Activated naive CD4-positive, alpha-beta T cell treated with anti-CD3 and anti-CD28 coated beads for 36 hours (primary cell): ENCODE measurements at regions not wholly inside any gene's neighbourhood (a gene's known extent, or its start where the extent isn't known, plus 50 kb on each side); places are given as distances from the start of the nearest gene placed in this dataset.

Source experiments
- CTCF ChIA-PET: fragments of 350-600 bp; sonication (Branson Sonifier 250); formaldehyde crosslinking; loops from one replicate; lab custom pipeline; 2021; ENCODE audit warnings: antibody characterized with exemption; lab: Charles Lee
- DNase-seq: peaks from one replicate; pipeline ENCODE4 v3.0.0-alpha.2; 2020
- H3K27ac Mint-ChIP-seq: one replicate; pipeline ENCODE4 v1.8.0; 2021; ENCODE audit warnings: mild to moderate bottlenecking, mixed read lengths
- H3K27me3 Mint-ChIP-seq: one replicate; pipeline ENCODE4 v1.8.0; 2021; ENCODE audit warnings: low read depth, mixed read lengths
- H3K36me3 Mint-ChIP-seq: one replicate; pipeline ENCODE4 v1.8.0; 2021; ENCODE audit warnings: low read depth, mixed read lengths
- H3K4me1 Mint-ChIP-seq: one replicate; pipeline ENCODE4 v1.8.0; 2021; ENCODE audit warnings: low read depth, mixed read lengths
- H3K4me3 Mint-ChIP-seq: one replicate; pipeline ENCODE4 v1.8.0; 2021; ENCODE audit warnings: mild to moderate bottlenecking, moderate library complexity, mixed read lengths
- H3K9me3 Mint-ChIP-seq: one replicate; pipeline ENCODE4 v1.8.0; 2021; ENCODE audit warnings: mixed read lengths
- intact Hi-C: fragments of 100-400 bp; cut with micrococcal nuclease; formaldehyde crosslinking; loops from one replicate; pipeline ENCODE4 v1.15.1; 2023

DNA sequence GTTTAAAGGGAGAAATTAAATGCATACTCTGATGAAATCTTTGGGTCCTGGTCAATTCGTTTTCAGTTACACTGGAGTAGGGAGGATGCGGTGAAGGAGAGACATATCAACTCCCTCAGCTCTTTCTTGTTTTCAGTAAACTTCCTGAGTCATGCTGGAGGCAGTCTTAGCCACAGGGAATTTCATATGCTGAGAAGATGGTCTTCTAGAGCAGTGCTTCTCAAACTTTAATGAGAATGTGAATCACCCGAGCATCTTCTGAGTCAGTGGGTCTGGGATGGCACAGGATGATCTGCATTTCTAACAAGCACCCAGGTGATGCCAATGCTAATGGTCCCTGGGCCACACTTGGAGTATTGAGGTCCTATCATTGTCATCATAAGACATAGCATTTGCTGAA, 214.5 kb downstream of the KIT start:
- Mint-ChIP-seq H3K9me3 (no peaks in the 10 kb centered on the region), H3K27me3 (no peaks in the 10 kb centered on the region), H3K4me3 (no peak overlapping the region), H3K36me3 (no peaks in the 10 kb centered on the region), H3K4me1 (no peaks in the 10 kb centered on the region), H3K27ac (no peak overlapping the region)
- CTCF ChIA-PET = no interaction called here
- no peak for DNase-seq
- intact Hi-C loops = no loop called here

GRCh38 chr4:54863571-54864255, 206.0 kb downstream of the KIT start:
- Mint-ChIP-seq H3K4me3 (no peak overlapping the region), H3K27me3 (no peaks in the 10 kb centered on the region), H3K27ac (no peak overlapping the region), H3K9me3 (no peaks in the 10 kb centered on the region), H3K36me3 (no peaks in the 10 kb centered on the region), H3K4me1 (no peaks in the 10 kb centered on the region)
- CTCF ChIA-PET = interaction anchor here (0.8 kb wide), 1 partner anchor 107 kb away, joined by 3 read pairs; no protein-coding TSS in a partner anchor
- intact Hi-C loops = no loop called here
- DNase-seq = no peak

GRCh38 chr4:54861201-54861600, 203.4 kb downstream of the KIT start:
- Mint-ChIP-seq H3K27me3 (no peaks in the 10 kb centered on the region), H3K9me3 (no peaks in the 10 kb centered on the region), H3K27ac (no peak overlapping the region), H3K36me3 (no peaks in the 10 kb centered on the region), H3K4me3 (no peak overlapping the region), H3K4me1 (no peaks in the 10 kb centered on the region)
- intact Hi-C loops = no loop called here
- no peak for DNase-seq
- CTCF ChIA-PET = no interaction called here

DNA sequence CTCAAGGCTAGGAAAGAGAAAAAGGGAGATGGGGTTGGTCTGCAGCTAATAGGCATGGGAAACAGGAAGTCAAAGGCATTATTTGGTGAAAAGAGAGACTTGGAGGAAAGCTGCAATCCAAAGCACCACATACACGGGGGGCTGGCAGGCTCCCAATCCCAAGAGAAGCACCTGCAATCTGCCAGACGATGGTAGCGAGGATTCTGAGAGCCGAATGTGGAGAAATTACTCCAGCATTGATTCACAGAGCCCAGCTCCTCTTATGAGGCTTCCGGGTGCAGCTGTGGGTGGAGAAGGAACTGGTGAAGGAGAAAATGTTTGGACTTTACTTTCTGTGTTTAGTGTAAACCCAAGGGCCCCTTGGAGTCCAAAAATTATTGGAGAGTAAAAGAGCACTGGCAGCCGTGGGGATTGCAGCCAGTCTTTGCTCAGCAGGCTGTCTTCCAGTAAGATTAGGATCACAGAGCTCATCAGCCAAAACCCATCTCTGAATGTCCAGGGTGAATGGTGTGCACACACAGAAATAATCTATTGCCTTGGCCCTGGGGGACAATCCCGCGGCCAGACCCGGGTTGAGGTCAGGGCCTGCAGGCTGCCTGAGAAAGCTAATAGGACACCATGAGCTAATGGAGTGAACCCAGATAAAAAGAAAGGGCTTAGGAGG, 197.6 kb downstream of the KIT start:
- no peak for DNase-seq
- H3K4me3 Mint-ChIP-seq = no peak overlapping the region
- CTCF ChIA-PET = no interaction called here
- intact Hi-C loops = no loop called here
- no peak overlapping the region for H3K27ac Mint-ChIP-seq
- H3K27me3 Mint-ChIP-seq = no peaks in the 10 kb centered on the region
- H3K4me1 Mint-ChIP-seq = no peaks in the 10 kb centered on the region
- no peaks in the 10 kb centered on the region for H3K9me3 Mint-ChIP-seq
- H3K36me3 Mint-ChIP-seq = no peaks in the 10 kb centered on the region

- no peaks in the 10 kb centered on the region for H3K36me3 Mint-ChIP-seq
- CTCF ChIA-PET = no interaction called here
- no peak overlapping the region for H3K4me3 Mint-ChIP-seq
- no peak overlapping the region for H3K27ac Mint-ChIP-seq
- H3K4me1 Mint-ChIP-seq = no peaks in the 10 kb centered on the region
- intact Hi-C loops = no loop called here
- H3K9me3 Mint-ChIP-seq = no peaks in the 10 kb centered on the region
- no peak for DNase-seq
- no peaks in the 10 kb centered on the region for H3K27me3 Mint-ChIP-seq
Observed at GRCh38 chr4:54852602-54853001, 194.8 kb downstream of the KIT start.

- H3K4me3 Mint-ChIP-seq = no peak overlapping the region
- CTCF ChIA-PET = no interaction called here
- DNase-seq = no peak
- H3K27me3 Mint-ChIP-seq = no peaks in the 10 kb centered on the region
- no peaks in the 10 kb centered on the region for H3K9me3 Mint-ChIP-seq
- H3K27ac Mint-ChIP-seq = no peak overlapping the region
- H3K36me3 Mint-ChIP-seq = no peaks in the 10 kb centered on the region
- no peaks in the 10 kb centered on the region for H3K4me1 Mint-ChIP-seq
- intact Hi-C loops = no loop called here
Observed at GRCh38 chr4:54852054-54852453, 194.3 kb downstream of the KIT start.

GRCh38 chr4:54844911-54845310, 187.2 kb downstream of the KIT start:
- intact Hi-C loops = no loop called here
- CTCF ChIA-PET = no interaction called here
- Mint-ChIP-seq H3K27ac (no peak overlapping the region), H3K9me3 (no peaks in the 10 kb centered on the region), H3K4me3 (no peak overlapping the region), H3K4me1 (peaks cover 2% of the 10 kb centered on the region), H3K36me3 (no peaks in the 10 kb centered on the region), H3K27me3 (no peaks in the 10 kb centered on the region)
- DNase-seq = no peak

- CTCF ChIA-PET = no interaction called here
- no peak overlapping the region for H3K27ac Mint-ChIP-seq
- intact Hi-C loops = no loop called here
Observed at GRCh38 chr4:54843946-54844345, 186.2 kb downstream of the KIT start.

GRCh38 chr4:54843106-54843505, 185.3 kb downstream of the KIT start:
- no peak overlapping the region for H3K4me3 Mint-ChIP-seq
- intact Hi-C loops = no loop called here
- DNase-seq = no peak
- CTCF ChIA-PET = interaction anchor here (1.2 kb wide), 1 partner anchor 10 kb away, joined by 4 read pairs; no protein-coding TSS in a partner anchor
- peaks cover 2% of the 10 kb centered on the region for H3K4me1 Mint-ChIP-seq
- no peaks in the 10 kb centered on the region for H3K9me3 Mint-ChIP-seq
- no peak overlapping the region for H3K27ac Mint-ChIP-seq
- no peaks in the 10 kb centered on the region for H3K27me3 Mint-ChIP-seq
- H3K36me3 Mint-ChIP-seq = no peaks in the 10 kb centered on the region

More at GRCh38 chr4:54843946-54844345, 186.2 kb downstream of the KIT start:
- Mint-ChIP-seq H3K27me3 (no peaks in the 10 kb centered on the region), H3K4me1 (peaks cover 2% of the 10 kb centered on the region), H3K4me3 (no peak overlapping the region), H3K9me3 (no peaks in the 10 kb centered on the region), H3K36me3 (no peaks in the 10 kb centered on the region)
- no peak for DNase-seq

GRCh38 chr4:54842656-54843055, 184.9 kb downstream of the KIT start:
- H3K9me3 Mint-ChIP-seq = no peaks in the 10 kb centered on the region
- H3K4me3 Mint-ChIP-seq = no peak overlapping the region
- CTCF ChIA-PET = interaction anchor here (1.2 kb wide), 1 partner anchor 10 kb away, joined by 4 read pairs; no protein-coding TSS in a partner anchor
- DNase-seq = no peak
- H3K36me3 Mint-ChIP-seq = no peaks in the 10 kb centered on the region
- no peaks in the 10 kb centered on the region for H3K27me3 Mint-ChIP-seq
- no peak overlapping the region for H3K27ac Mint-ChIP-seq
- intact Hi-C loops = no loop called here
- peaks cover 2% of the 10 kb centered on the region for H3K4me1 Mint-ChIP-seq

GRCh38 chr4:54842226-54842625, 184.5 kb downstream of the KIT start:
- Mint-ChIP-seq H3K36me3 (no peaks in the 10 kb centered on the region), H3K4me1 (peaks cover 2% of the 10 kb centered on the region), H3K27ac (no peak overlapping the region), H3K4me3 (no peak overlapping the region), H3K9me3 (no peaks in the 10 kb centered on the region), H3K27me3 (no peaks in the 10 kb centered on the region)
- no peak for DNase-seq
- CTCF ChIA-PET = interaction anchor here (0.9 to 1.2 kb wide), 2 partner anchors 9 to 129 kb away, joined by 3 to 4 read pairs; no protein-coding TSS in a partner anchor
- intact Hi-C loops = no loop called here

- no peaks in the 10 kb centered on the region for H3K9me3 Mint-ChIP-seq
- CTCF ChIA-PET = interaction anchor here (0.7 to 0.9 kb wide), 2 partner anchors 40 to 130 kb away, joined by 3 read pairs; no protein-coding TSS in a partner anchor
- DNase-seq = no peak
- H3K27me3 Mint-ChIP-seq = no peaks in the 10 kb centered on the region
- intact Hi-C loops = loop anchor here (2.0 kb wide), 1 partner anchor 158 kb away; no protein-coding TSS in a partner anchor
- peaks cover 2% of the 10 kb centered on the region for H3K4me1 Mint-ChIP-seq
- no peak overlapping the region for H3K4me3 Mint-ChIP-seq
- no peaks in the 10 kb centered on the region for H3K36me3 Mint-ChIP-seq
- H3K27ac Mint-ChIP-seq = no peak overlapping the region
Observed at GRCh38 chr4:54840992-54841768, 183.4 kb downstream of the KIT start.
